Putamen (tissue), 1 donor: ENCODE measurements at regions not wholly inside any gene's neighbourhood (a gene's known extent, or its start where the extent isn't known, plus 50 kb on each side); places are given as distances from the start of the nearest gene placed in this dataset.

ENCODE experiments used
- DNase-seq: peaks from one replicate; pipeline ENCODE4 v3.0.0-alpha.2; 2016; ENCODE audit warnings: low spot score

DNA sequence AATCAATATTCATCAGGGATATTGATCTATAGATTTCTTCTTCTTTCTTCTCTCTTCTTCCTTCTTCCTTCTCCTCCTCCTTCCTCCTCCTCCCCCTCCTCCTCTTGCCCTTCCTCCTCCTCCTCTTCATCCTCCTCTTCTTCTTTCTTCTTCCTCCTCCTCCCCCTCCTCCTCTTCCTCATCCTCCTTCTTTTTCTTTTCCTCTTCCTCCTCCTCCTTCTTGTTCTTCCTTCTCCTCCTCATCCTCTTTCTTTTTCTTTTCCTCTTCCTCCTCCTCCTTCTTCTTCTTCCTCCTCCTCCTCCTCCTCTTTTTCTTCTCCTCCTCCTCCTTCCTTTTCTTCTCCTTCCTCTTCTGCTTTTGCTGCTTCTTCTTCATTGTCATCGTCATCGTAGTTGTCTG, 52.4 kb upstream of the SERINC1 start:
- DNase-seq: no peak

DNA sequence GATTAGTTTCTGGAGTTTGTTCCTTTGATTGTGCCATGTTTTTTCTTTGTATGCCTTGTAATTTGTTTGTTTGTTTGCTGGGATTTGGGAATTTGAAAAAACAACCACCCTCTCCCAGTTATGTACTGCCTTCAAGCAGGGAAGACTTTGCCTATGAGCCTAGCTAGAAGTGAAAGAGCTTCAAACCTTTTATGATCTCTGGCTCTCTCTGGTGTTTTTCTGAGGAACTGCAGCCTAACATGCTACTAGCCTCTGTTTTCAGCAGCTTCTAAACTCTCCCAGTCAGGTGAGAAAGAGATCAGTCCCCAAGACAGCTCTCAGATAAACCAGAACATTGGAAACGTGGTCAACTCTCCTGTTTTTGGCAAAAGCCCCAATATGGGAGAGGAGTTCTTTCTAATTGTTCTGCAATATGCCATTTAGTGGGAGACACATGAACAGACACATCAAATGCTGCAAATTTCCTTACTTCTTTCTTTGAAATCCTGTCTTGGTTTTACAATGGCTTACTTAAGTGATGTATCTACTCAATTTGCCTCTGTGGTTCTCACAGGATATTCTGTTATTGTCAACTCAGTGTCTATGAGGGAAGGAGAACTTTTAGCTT, 58.9 kb upstream of the SERINC1 start:
- DNase-seq: peak; percentile 65

DNA sequence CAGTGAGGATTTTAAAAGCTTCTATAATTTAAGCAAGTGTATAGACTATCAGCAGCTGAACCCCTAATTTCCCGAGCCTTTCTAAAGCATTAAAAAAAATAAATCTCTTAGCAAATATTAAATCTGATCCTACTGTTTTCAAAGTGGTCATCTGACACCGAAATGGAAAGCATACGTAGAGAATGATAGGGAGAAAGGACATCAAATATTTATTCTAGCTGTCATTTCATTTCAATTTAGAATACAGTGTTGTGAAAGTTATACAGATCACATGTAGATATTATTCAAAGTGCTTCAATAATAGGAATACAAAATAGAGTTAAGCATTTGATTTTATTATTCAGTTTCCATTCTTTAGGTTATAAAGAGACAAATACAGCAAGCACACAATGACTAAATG, 61.9 kb upstream of the PKIB start:
- no peak for DNase-seq

DNA sequence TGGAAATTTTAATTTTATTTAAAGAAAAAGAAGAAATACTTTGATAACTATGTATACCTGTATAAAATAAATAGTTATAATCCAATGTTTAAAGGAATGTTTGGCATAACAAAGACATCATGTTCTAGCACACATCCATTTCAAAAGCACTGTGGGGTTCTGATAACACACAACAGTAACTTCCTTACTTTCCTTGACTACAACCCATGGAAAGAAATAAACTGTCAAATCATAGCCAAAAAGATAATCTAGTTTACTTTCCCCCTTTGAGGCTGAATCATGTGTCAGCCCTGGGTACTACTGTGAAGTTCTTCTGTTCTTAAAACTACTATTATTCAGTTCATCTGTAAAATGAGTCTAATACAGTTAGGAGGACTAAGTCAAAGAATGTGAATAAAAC, 61.4 kb upstream of the PKIB start:
- no peak for DNase-seq

DNA sequence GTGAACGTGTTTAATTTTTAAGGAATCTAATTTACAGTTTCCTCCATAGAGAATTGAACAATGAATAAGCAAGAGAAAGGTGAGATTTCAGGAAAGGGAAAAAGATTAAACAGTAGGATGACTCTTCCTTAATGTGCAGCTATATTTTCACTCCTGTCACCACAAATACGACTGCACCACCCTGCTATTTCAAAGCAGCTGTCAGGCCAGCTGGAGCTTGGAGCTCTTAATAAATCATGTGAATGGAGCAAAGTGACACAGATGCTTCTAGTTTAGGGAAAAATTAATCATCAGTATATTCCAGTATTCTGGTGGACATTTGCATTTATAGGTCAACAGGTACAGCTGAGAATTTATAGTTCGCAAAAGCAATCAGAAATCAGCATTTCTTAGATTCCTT, 56.5 kb upstream of the PKIB start:
- DNase-seq: no peak

DNA sequence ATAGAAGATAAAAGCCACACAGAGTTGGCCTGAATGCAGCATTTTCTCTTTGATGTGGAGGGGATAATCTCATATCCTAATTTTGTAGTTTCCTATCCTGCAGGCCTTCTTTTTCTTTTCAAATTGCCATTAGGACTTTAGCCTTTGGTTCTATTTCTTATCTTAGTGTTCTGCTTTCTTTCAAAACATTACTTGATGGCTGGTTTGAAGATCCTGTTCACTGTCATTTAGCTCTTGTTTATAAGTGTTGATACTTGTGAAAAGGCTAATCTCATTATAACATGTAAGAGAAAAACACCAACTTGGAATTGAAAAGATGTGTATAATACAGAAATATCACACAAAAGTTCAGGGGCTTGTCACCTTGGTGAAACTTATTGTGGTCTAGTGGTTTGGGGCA, 54.6 kb upstream of the PKIB start:
- DNase-seq: no peak

DNA sequence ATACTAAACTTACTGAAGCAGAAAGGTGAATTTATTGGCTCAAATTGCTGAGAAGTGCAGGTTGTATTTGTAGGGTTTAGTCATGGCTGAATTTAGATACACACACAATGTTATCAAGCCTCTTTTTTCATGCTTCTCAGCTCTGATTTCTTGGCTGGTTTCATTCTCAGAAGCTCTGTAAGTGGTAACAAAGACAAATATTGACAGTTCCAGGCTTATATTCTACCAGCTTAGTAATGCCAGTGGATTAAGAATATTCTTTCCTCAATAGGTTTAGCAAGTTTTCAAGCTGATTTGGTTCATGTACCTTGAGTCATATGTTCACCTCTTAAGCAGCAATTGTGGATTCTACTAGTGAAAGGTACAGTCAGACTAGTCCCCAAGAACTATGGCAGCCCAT, 52.1 kb upstream of the PKIB start:
- no peak for DNase-seq
